Thymus (tissue), 11 donors: ENCODE measurements at regions not wholly inside any gene's neighbourhood (a gene's known extent, or its start where the extent isn't known, plus 50 kb on each side); places are given as distances from the start of the nearest gene placed in this dataset.

ENCODE experiments used
- DNase-seq, 9 donors: peaks; one replicate each; pipeline ENCODE4 v3.0.0-alpha.2; 2013; ENCODE audit warnings: low spot score in 9 of 9, low read depth in 6 of 9, missing footprints in 1 of 9
- H3K27ac ChIP-seq, 2 donors: one replicate each; pipeline ENCODE4 v1.5.1; 2013; ENCODE audit warnings: control low read depth in 1 of 2, low read depth in 1 of 2, low read length in 1 of 2, mild to moderate bottlenecking in 1 of 2, moderate library complexity in 1 of 2
- H3K27me3 ChIP-seq, 2 donors: one replicate each; pipeline ENCODE4 v1.5.1; 2013; ENCODE audit warnings: low read length in 1 of 2; ENCODE audit not compliant: control insufficient read depth in 2 of 2, insufficient read depth in 1 of 2
- H3K36me3 ChIP-seq, 2 donors: one replicate each; pipeline ENCODE4 v1.5.1; 2013; ENCODE audit warnings: low read length in 1 of 2, mild to moderate bottlenecking in 1 of 2, moderate library complexity in 1 of 2; ENCODE audit not compliant: control insufficient read depth in 2 of 2, insufficient read depth in 2 of 2
- H3K4me1 ChIP-seq, 2 donors: one replicate each; pipeline ENCODE4 v1.5.1; 2013; ENCODE audit warnings: low read length in 2 of 2; ENCODE audit not compliant: control insufficient read depth in 2 of 2, insufficient read depth in 2 of 2
- H3K4me3 ChIP-seq, 2 donors: one replicate each; pipeline ENCODE4 v1.5.1; 2013; ENCODE audit warnings: low read length in 2 of 2, control low read depth in 1 of 2, mild to moderate bottlenecking in 1 of 2
- H3K9me3 ChIP-seq, 2 donors: one replicate each; pipeline ENCODE4 v1.5.1; 2013; ENCODE audit warnings: low read length in 1 of 2, mild to moderate bottlenecking in 1 of 2; ENCODE audit not compliant: control insufficient read depth in 2 of 2, insufficient read depth in 1 of 2
- WGBS: extraction: QIAGEN DNeasy Blood & Tissue Kit; methylation state at CpG from one replicate; pipeline ENCODE4 v1.1.7; 2013; 5-methylcytosine and 5-hydroxymethylcytosine counted together
- donor health status: healthy.

GRCh38 chr15:95898761-95899160 lies 431.7 kb upstream of the NR2F2 start:
- Histone ChIP-seq H3K4me3 (no peak overlapping the region), H3K9me3 (no peaks in the 10 kb centered on the region), H3K27ac (no peak overlapping the region), H3K27me3 (no peaks in the 10 kb centered on the region), H3K36me3 (no peaks in the 10 kb centered on the region), H3K4me1 (no peaks in the 10 kb centered on the region)
- WGBS: 96% methylated on average over 1 of the region's 1 CpG
- no peak for DNase-seq

DNA sequence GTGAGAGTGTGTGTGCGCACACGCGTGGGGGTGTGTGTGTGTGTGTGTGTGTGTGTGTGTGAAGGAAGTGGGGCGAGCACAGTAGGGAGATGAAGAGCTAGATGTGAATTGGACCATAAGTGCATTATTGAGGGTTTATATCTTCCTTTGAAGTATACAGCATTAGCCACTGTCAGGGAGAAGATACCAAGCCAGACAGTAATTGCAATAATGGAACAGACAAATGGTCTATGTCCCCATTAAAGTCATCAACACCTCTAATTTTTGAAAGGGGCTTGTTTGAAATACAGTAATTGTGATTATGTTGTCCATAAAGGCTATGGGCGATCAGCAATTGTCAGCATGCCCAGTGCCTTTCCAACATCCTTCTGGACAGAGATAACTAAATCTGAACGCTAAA lies 429.2 kb upstream of the NR2F2 start:
- no peak overlapping the region for H3K27ac ChIP-seq
- H3K9me3 ChIP-seq: no peaks in the 10 kb centered on the region
- H3K27me3 ChIP-seq: no peaks in the 10 kb centered on the region
- WGBS: 95% methylated on average over 6 of the region's 6 CpGs
- no peak for DNase-seq
- no peaks in the 10 kb centered on the region for H3K4me1 ChIP-seq
- no peak overlapping the region for H3K4me3 ChIP-seq
- H3K36me3 ChIP-seq: no peaks in the 10 kb centered on the region

DNA sequence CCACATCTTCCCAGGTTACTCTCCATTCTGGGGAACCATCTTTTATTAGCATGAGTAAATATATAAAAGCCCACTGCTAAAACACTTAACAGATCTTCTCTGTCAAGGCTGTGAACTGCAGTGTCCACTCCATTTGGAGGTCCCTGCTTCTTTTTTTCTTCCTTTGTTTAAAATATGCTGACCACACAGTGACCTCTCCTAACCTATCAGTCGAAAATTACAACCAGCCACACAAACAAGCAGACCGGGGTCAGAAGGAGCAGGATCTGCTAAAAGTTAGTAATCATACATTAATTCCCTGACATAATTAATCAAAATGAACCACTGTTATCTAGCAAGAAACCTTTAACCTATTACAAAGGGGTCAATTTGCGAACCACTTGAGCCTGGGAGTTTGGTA lies 427.9 kb upstream of the NR2F2 start:
- Histone ChIP-seq H3K36me3 (no peaks in the 10 kb centered on the region), H3K27me3 (no peaks in the 10 kb centered on the region), H3K9me3 (no peaks in the 10 kb centered on the region), H3K27ac (no peak overlapping the region), H3K4me1 (no peaks in the 10 kb centered on the region), H3K4me3 (no peak overlapping the region)
- WGBS: 90% methylated on average over 3 of the region's 3 CpGs
- no peak for DNase-seq

- 89% methylated on average over 4 of the region's 4 CpGs for WGBS
- Histone ChIP-seq H3K9me3 (no peaks in the 10 kb centered on the region), H3K4me3 (no peak overlapping the region), H3K27ac (no peak overlapping the region), H3K27me3 (no peaks in the 10 kb centered on the region), H3K4me1 (no peaks in the 10 kb centered on the region), H3K36me3 (no peaks in the 10 kb centered on the region)
- no peak for DNase-seq
These were observed 427.1 kb upstream of the NR2F2 start for GRCh38 chr15:95903352-95903751.

DNA sequence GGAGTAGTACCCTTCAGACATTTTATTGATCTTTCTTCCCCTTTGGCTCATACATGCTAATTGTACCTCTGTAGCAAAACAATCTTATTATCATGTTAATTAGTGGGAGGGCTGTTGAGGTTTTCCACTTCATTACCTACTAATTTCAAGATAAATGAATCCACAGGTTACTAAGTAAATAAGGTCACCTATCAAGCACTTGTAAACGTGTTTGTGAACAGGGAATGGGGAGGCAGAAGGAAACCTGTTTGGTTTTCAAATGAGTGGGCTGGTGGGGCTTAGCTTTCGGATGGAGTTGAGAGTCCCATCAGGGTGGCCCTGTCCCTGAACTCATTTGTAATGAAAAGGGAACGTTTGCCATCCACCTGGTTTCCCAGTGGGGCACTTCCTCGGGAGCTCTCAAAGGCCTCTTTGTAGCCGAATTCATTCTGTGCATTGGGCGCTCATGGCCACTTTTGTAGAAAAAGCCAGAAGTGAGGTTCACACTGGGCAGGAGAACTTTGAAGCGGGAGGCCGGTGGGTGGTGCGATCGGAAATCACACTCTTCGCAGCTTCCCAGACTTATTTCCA lies 419.8 kb upstream of the NR2F2 start:
- H3K9me3 ChIP-seq: no peaks in the 10 kb centered on the region
- peaks cover 0 to 4% of the 10 kb centered on the region in 2 donors for H3K4me1 ChIP-seq
- no peaks in the 10 kb centered on the region for H3K36me3 ChIP-seq
- 94% methylated on average over 11 of the region's 11 CpGs for WGBS
- H3K27me3 ChIP-seq: peaks cover 0 to 16% of the 10 kb centered on the region in 2 donors
- H3K27ac ChIP-seq: no peak overlapping the region
- H3K4me3 ChIP-seq: no peak overlapping the region
- no peak for DNase-seq

- Histone ChIP-seq H3K9me3 (no peaks in the 10 kb centered on the region), H3K4me3 (no peak overlapping the region), H3K36me3 (no peaks in the 10 kb centered on the region), H3K27ac (no peak overlapping the region), H3K4me1 (peaks cover 0 to 4% of the 10 kb centered on the region in 2 donors), H3K27me3 (peaks cover 0 to 16% of the 10 kb centered on the region in 2 donors)
- WGBS: 90% methylated on average over 11 of the region's 11 CpGs
- peak in 1 of 9 donors; percentile 16 for DNase-seq
These were observed 418.8 kb upstream of the NR2F2 start for GRCh38 chr15:95911570-95912279.

- Histone ChIP-seq H3K27ac (no peak overlapping the region), H3K4me3 (no peak overlapping the region), H3K27me3 (peaks cover 0 to 16% of the 10 kb centered on the region in 2 donors), H3K4me1 (peaks cover 0 to 4% of the 10 kb centered on the region in 2 donors), H3K36me3 (no peaks in the 10 kb centered on the region), H3K9me3 (no peaks in the 10 kb centered on the region)
- WGBS: 96% methylated on average over 7 of the region's 7 CpGs
- no peak for DNase-seq
These were observed 418.2 kb upstream of the NR2F2 start for GRCh38 chr15:95912280-95912625.

DNA sequence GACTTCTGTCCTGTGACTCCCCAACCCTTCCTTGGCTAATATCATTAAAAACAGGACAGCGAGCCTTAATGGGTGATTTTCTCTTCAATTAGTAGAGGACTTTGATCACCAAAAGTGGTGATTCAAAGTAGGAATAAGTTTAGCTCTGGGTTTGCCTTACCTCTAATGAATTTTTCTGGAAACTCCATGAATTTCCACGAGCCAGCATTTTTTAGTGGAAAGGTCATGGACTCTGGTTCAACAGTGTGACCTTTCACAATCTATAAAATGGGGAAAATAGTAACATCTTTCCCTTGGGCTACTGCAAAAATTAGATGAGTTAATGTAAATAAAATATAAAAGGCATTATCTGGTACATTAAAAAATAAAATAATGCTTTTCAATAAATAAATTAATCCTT lies 417.8 kb upstream of the NR2F2 start:
- Histone ChIP-seq H3K36me3 (no peaks in the 10 kb centered on the region), H3K4me3 (no peak overlapping the region), H3K27ac (no peak overlapping the region), H3K27me3 (peaks cover 0 to 16% of the 10 kb centered on the region in 2 donors), H3K4me1 (peaks cover 0 to 4% of the 10 kb centered on the region in 2 donors), H3K9me3 (no peaks in the 10 kb centered on the region)
- DNase-seq: no peak
- 99% methylated on average over 2 of the region's 2 CpGs for whole genome bisulfite sequencing

- 96% methylated on average over 3 of the region's 3 CpGs for WGBS
- H3K27ac ChIP-seq: no peak overlapping the region
- peaks cover 0 to 4% of the 10 kb centered on the region in 2 donors for H3K4me1 ChIP-seq
- H3K9me3 ChIP-seq: no peaks in the 10 kb centered on the region
- no peak for DNase-seq
- no peak overlapping the region for H3K4me3 ChIP-seq
- H3K36me3 ChIP-seq: no peaks in the 10 kb centered on the region
- peaks cover 0 to 10% of the 10 kb centered on the region in 2 donors for H3K27me3 ChIP-seq
These were observed 413.9 kb upstream of the NR2F2 start for GRCh38 chr15:95916568-95916967.
